Caco-2 (cell line): ENCODE measurements at regions not wholly inside any gene's neighbourhood (a gene's known extent, or its start where the extent isn't known, plus 50 kb on each side); places are given as distances from the start of the nearest gene placed in this dataset.

Experiments used
- BruUV-seq: library from RNA; stranded (reverse); fragments of 400-500 nt; replicated peaks from 2 replicates; lab custom pipeline; 2021; lab: Mats Ljungman, UMichigan
- CTCF ChIA-PET: fragments of 300-600 bp; sonication (Branson Sonifier 250); formaldehyde crosslinking; loops from one replicate; lab custom pipeline; 2022; ENCODE audit warnings: antibody characterized with exemption; lab: Charles Lee
- POLR2A ChIA-PET: fragments of 300-600 bp; sonication (Branson Sonifier 250); formaldehyde crosslinking; loops from one replicate; lab custom pipeline; 2022; ENCODE audit warnings: antibody characterized with exemption; lab: Charles Lee
- DNase-seq, 2 experiments: peaks; one replicate each; pipeline versions ENCODE4 v3.0.0 to v3.0.0-alpha.2; 2020 to 2022
- H3K27me3 ChIP-seq: replicated peaks from 2 replicates; pipeline ENCODE4 v1.6.0; 2011; ENCODE audit warnings: low read length; ENCODE audit not compliant: control insufficient read depth, insufficient read depth
- H3K36me3 ChIP-seq: 2 replicates; pipeline ENCODE4 v1.5.1; 2011; ENCODE audit warnings: low read length; ENCODE audit not compliant: control insufficient read depth, insufficient read depth
- H3K4me1 ChIP-seq: fragments of 250-450 bp; sonication (Bioruptor Pico); 2 replicates; pipeline ENCODE4 v1.5.1; 2020; ENCODE audit warnings: mild to moderate bottlenecking
- H3K4me3 ChIP-seq: 2 replicates; pipeline ENCODE4 v1.5.1; 2011; ENCODE audit warnings: low read depth, mild to moderate bottlenecking, control low read depth, low read length
- H3K9me3 ChIP-seq: fragments of 250-450 bp; sonication (Bioruptor Pico); 2 replicates; pipeline ENCODE4 v1.5.1; 2020; ENCODE audit warnings: mild to moderate bottlenecking, moderate library complexity
- H3K27ac Mint-ChIP-seq: one replicate; pipeline ENCODE4 v1.8.0; 2022; ENCODE audit warnings: mixed read lengths; ENCODE audit not compliant: unreplicated experiment
- H3K27me3 Mint-ChIP-seq: one replicate; pipeline ENCODE4 v1.8.0; 2022; ENCODE audit warnings: mixed read lengths; ENCODE audit not compliant: insufficient read depth, unreplicated experiment
- H3K36me3 Mint-ChIP-seq: one replicate; pipeline ENCODE4 v1.8.0; 2022; ENCODE audit warnings: mild to moderate bottlenecking, mixed read lengths; ENCODE audit not compliant: insufficient read depth, unreplicated experiment
- H3K4me1 Mint-ChIP-seq: one replicate; pipeline ENCODE4 v1.8.0; 2022; ENCODE audit warnings: low read depth, mixed read lengths; ENCODE audit not compliant: unreplicated experiment
- H3K4me3 Mint-ChIP-seq: one replicate; pipeline ENCODE4 v1.8.0; 2022; ENCODE audit warnings: mild to moderate bottlenecking, moderate library complexity, mixed read lengths; ENCODE audit not compliant: unreplicated experiment
- H3K9me3 Mint-ChIP-seq: one replicate; pipeline ENCODE4 v1.8.0; 2022; ENCODE audit warnings: mixed read lengths; ENCODE audit not compliant: unreplicated experiment
- CTCF ChIP-seq, 2 experiments: fragments of 200-600 bp in 1 of 2; IDR thresholded peaks; 1 replicate in 1 of 2; 2 replicates in 1 of 2; pipeline versions ENCODE4 v1.5.1 to v1.8.0; 2011 to 2022; ENCODE audit warnings: antibody characterized with exemption in 1 of 2, control low read depth in 1 of 2, inconsistent platforms in 1 of 2, low read depth in 1 of 2, low read length in 1 of 2, mild to moderate bottlenecking in 1 of 2, moderate library complexity in 1 of 2; ENCODE audit not compliant: insufficient read depth in 1 of 2, severe bottlenecking in 1 of 2, unreplicated experiment in 1 of 2
- intact Hi-C: fragments of 100-400 bp; cut with micrococcal nuclease; formaldehyde crosslinking; loops from one replicate; pipeline ENCODE4 v1.10.0; 2022; ENCODE audit not compliant: unreplicated experiment

GRCh38 chr9:38276771-38277439 is 115.6 kb upstream of the ALDH1B1 start:
- BruUV-seq = no TSS peak
- ChIA-PET CTCF (no interaction called here), POLR2A (no interaction called here)
- H3K9me3 ChIP-seq = no peaks in the 10 kb centered on the region
- intact Hi-C loops = loop anchor here (5.0 to 10.0 kb wide), 2 partner anchors 35 to 78 kb away; no protein-coding TSS in a partner anchor
- Mint-ChIP-seq H3K9me3 (no peaks in the 10 kb centered on the region), H3K36me3 (no peaks in the 10 kb centered on the region), H3K27me3 (peaks cover 11% of the 10 kb centered on the region), H3K4me1 (no peaks in the 10 kb centered on the region), H3K4me3 (no peak overlapping the region), H3K27ac (no peak overlapping the region)
- no peak for DNase-seq
- no peaks in the 10 kb centered on the region for H3K4me1 ChIP-seq
- no peak for TF ChIP-seq CTCF (IDR thresholded peaks at IDR 0.05; ENCODE audit: insufficient read depth in 1 of 2, low read depth in 1 of 2, low read length in 1 of 2, severe bottlenecking in 1 of 2, unreplicated experiment in 1 of 2)
- H3K27me3 ChIP-seq = no peaks in the 10 kb centered on the region
- no peaks in the 10 kb centered on the region for H3K36me3 ChIP-seq
- H3K4me3 ChIP-seq = no peak overlapping the region

GRCh38 chr9:38274800-38275199 is 117.7 kb upstream of the ALDH1B1 start:
- H3K27ac Mint-ChIP-seq = no peak overlapping the region
- TF ChIP-seq CTCF (IDR thresholded peaks at IDR 0.05; ENCODE audit: insufficient read depth in 1 of 2, low read depth in 1 of 2, low read length in 1 of 2, severe bottlenecking in 1 of 2, unreplicated experiment in 1 of 2) = no peak
- Histone ChIP-seq H3K27me3 (no peaks in the 10 kb centered on the region), H3K4me3 (no peak overlapping the region), H3K9me3 (no peaks in the 10 kb centered on the region), H3K36me3 (no peaks in the 10 kb centered on the region), H3K4me1 (no peaks in the 10 kb centered on the region)
- no peaks in the 10 kb centered on the region for H3K36me3 Mint-ChIP-seq
- no peaks in the 10 kb centered on the region for H3K4me1 Mint-ChIP-seq
- DNase-seq = no peak
- intact Hi-C loops = loop anchor here (5.0 to 10.0 kb wide), 2 partner anchors 38 to 80 kb away; no protein-coding TSS in a partner anchor
- no peak overlapping the region for H3K4me3 Mint-ChIP-seq
- ChIA-PET CTCF (no interaction called here), POLR2A (no interaction called here)
- peaks cover 9% of the 10 kb centered on the region for H3K27me3 Mint-ChIP-seq
- H3K9me3 Mint-ChIP-seq = no peaks in the 10 kb centered on the region
- BruUV-seq = no TSS peak

GRCh38 chr9:38272710-38273109 is 119.8 kb upstream of the ALDH1B1 start:
- H3K4me1 Mint-ChIP-seq = no peaks in the 10 kb centered on the region
- TF ChIP-seq CTCF (IDR thresholded peaks at IDR 0.05; ENCODE audit: insufficient read depth in 1 of 2, low read depth in 1 of 2, low read length in 1 of 2, severe bottlenecking in 1 of 2, unreplicated experiment in 1 of 2) = no peak
- H3K9me3 Mint-ChIP-seq = no peaks in the 10 kb centered on the region
- CTCF ChIA-PET = no interaction called here
- H3K27ac Mint-ChIP-seq = no peak overlapping the region
- H3K9me3 ChIP-seq = no peaks in the 10 kb centered on the region
- H3K36me3 Mint-ChIP-seq = no peaks in the 10 kb centered on the region
- no peaks in the 10 kb centered on the region for H3K36me3 ChIP-seq
- no peak overlapping the region for H3K4me3 Mint-ChIP-seq
- DNase-seq = no peak
- H3K4me3 ChIP-seq = no peak overlapping the region
- no TSS peak for BruUV-seq
- POLR2A ChIA-PET = no interaction called here
- H3K27me3 Mint-ChIP-seq = peaks cover 11% of the 10 kb centered on the region
- no peaks in the 10 kb centered on the region for H3K4me1 ChIP-seq
- H3K27me3 ChIP-seq = no peaks in the 10 kb centered on the region
- intact Hi-C loops = loop anchor here (10.0 kb wide), 1 partner anchor 82 kb away; no protein-coding TSS in a partner anchor
